T-cell (primary cell): ENCODE measurements at regions not wholly inside any gene's neighbourhood (a gene's known extent, or its start where the extent isn't known, plus 50 kb on each side); places are given as distances from the start of the nearest gene placed in this dataset.

Experiments
- ATAC-seq, 4 experiments: fragments of 200-7000 bp in 3 of 4; fragments of 150-1000 bp in 1 of 4; cut with Tn5 transposase; replicated peaks in 1 of 4; 1 replicate in 3 of 4; 2 replicates in 1 of 4; pipeline ENCODE4 v1.10.0; 2021; ENCODE audit warnings: moderate library complexity in 3 of 4, mild to moderate bottlenecking in 2 of 4, moderate number of reproducible peaks in 1 of 4
- CTCF ChIA-PET, 2 donors: fragments of 300-600 bp; sonication (Branson Sonifier 250); formaldehyde crosslinking; loops; one replicate each; lab custom pipeline; 2022; ENCODE audit warnings: antibody characterized with exemption in 2 of 2; lab: Charles Lee
- POLR2A ChIA-PET, 2 donors: fragments of 300-600 bp; sonication (Branson Sonifier 250); formaldehyde crosslinking; loops; one replicate each; lab custom pipeline; 2022; ENCODE audit warnings: antibody characterized with exemption in 2 of 2; lab: Charles Lee
- DNase-seq, 35 experiments: peaks; one replicate each; pipeline versions ENCODE4 v3.0.0 to v3.0.0-alpha.2; 2013 to 2023
- H3K27ac ChIP-seq: one replicate; pipeline ENCODE4 v1.5.1; 2013; ENCODE audit warnings: low read length
- H3K27me3 ChIP-seq, 2 experiments: replicated peaks in 1 of 2; 1 replicate in 1 of 2; 2 replicates in 1 of 2; pipeline versions ENCODE4 v1.6.1 to v1.7.0; 2013; ENCODE audit warnings: low read length in 1 of 2, mixed read lengths in 1 of 2; ENCODE audit not compliant: control insufficient read depth in 2 of 2, insufficient read depth in 2 of 2; ENCODE audit errors: extremely low read depth in 1 of 2
- H3K36me3 ChIP-seq, 2 donors: 1 replicate in 1 of 2; 2 replicates in 1 of 2; pipeline versions ENCODE4 v1.6.1 to v1.7.0; 2013; ENCODE audit warnings: low read length in 1 of 2; ENCODE audit not compliant: control insufficient read depth in 2 of 2, insufficient read depth in 1 of 2; ENCODE audit errors: extremely low read depth in 1 of 2
- H3K4me1 ChIP-seq, 2 experiments: 1 replicate in 1 of 2; 2 replicates in 1 of 2; pipeline versions ENCODE4 v1.6.1 to v1.7.0; 2013; ENCODE audit warnings: low read length in 2 of 2, mixed read lengths in 1 of 2; ENCODE audit not compliant: insufficient read depth in 2 of 2, control insufficient read depth in 1 of 2; ENCODE audit errors: extremely low read depth in 1 of 2
- H3K4me3 ChIP-seq, 2 donors: 1 replicate in 1 of 2; 2 replicates in 1 of 2; pipeline versions ENCODE4 v1.5.1 to v1.7.0; 2013; ENCODE audit warnings: mild to moderate bottlenecking in 2 of 2, low read length in 1 of 2, moderate library complexity in 1 of 2; ENCODE audit not compliant: control insufficient read depth in 1 of 2; ENCODE audit errors: extremely low read depth in 1 of 2
- H3K9me3 ChIP-seq: 2 replicates; pipeline ENCODE4 v1.7.0; 2013
- H3K27ac Mint-ChIP-seq, 2 donors: one replicate each; pipeline ENCODE4 v1.8.0; 2020 to 2021; ENCODE audit warnings: mild to moderate bottlenecking in 2 of 2, mixed read lengths in 2 of 2
- H3K27me3 Mint-ChIP-seq, 2 donors: one replicate each; pipeline ENCODE4 v1.8.0; 2021 to 2022; ENCODE audit warnings: mixed read lengths in 2 of 2
- H3K36me3 Mint-ChIP-seq: one replicate; pipeline ENCODE4 v1.8.0; 2021; ENCODE audit warnings: mixed read lengths
- H3K4me1 Mint-ChIP-seq, 3 donors: one replicate each; pipeline ENCODE4 v1.8.0; 2020 to 2022; ENCODE audit warnings: mixed read lengths in 3 of 3, mild to moderate bottlenecking in 1 of 3
- H3K4me3 Mint-ChIP-seq, 3 donors: one replicate each; pipeline ENCODE4 v1.8.0; 2020 to 2022; ENCODE audit warnings: mild to moderate bottlenecking in 3 of 3, mixed read lengths in 3 of 3, moderate library complexity in 3 of 3
- H3K9me3 Mint-ChIP-seq, 3 donors: one replicate each; pipeline ENCODE4 v1.8.0; 2020 to 2022; ENCODE audit warnings: mixed read lengths in 3 of 3
- WGBS: methylation state at CpG from one replicate; pipeline ENCODE4 v1.1.5; 2013; ENCODE audit warnings: missing lambda C conversion rate; ENCODE audit not compliant: insufficient coverage; 5-methylcytosine and 5-hydroxymethylcytosine counted together

DNA sequence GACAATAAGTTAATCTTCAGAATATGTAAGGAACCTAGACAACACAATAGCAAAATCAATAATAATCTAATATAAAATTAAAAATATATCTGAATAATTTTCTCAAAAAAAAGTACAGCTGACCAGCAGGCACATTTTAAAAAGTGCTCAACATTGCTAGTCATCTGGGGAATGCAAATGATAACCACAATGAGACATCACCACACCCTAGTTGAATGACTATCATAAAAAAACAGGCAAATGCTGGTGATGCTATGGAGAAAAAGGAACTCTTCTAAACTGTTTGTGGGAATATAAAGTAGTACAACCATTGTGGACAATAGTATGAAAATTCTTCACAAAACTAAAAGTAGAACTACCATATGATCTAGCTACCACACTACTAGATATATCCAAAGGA, 956.9 kb upstream of the NDST4 start:
- H3K4me3 Mint-ChIP-seq: no peak overlapping the region
- Histone ChIP-seq H3K4me3 (no peak overlapping the region), H3K4me1 (no peaks in the 10 kb centered on the region), H3K36me3 (no peaks in the 10 kb centered on the region), H3K27ac (no peak overlapping the region), H3K9me3 (no peaks in the 10 kb centered on the region), H3K27me3 (no peaks in the 10 kb centered on the region)
- no peaks in the 10 kb centered on the region for H3K27me3 Mint-ChIP-seq
- no peak for ATAC-seq
- DNase-seq: no peak
- ChIA-PET CTCF (no interaction called here), POLR2A (no interaction called here)
- no peak overlapping the region for H3K27ac Mint-ChIP-seq
- peaks cover 2 to 9% (median 4%) of the 10 kb centered on the region in 3 donors for H3K9me3 Mint-ChIP-seq
- no peaks in the 10 kb centered on the region for H3K36me3 Mint-ChIP-seq
- no peaks in the 10 kb centered on the region for H3K4me1 Mint-ChIP-seq

DNA sequence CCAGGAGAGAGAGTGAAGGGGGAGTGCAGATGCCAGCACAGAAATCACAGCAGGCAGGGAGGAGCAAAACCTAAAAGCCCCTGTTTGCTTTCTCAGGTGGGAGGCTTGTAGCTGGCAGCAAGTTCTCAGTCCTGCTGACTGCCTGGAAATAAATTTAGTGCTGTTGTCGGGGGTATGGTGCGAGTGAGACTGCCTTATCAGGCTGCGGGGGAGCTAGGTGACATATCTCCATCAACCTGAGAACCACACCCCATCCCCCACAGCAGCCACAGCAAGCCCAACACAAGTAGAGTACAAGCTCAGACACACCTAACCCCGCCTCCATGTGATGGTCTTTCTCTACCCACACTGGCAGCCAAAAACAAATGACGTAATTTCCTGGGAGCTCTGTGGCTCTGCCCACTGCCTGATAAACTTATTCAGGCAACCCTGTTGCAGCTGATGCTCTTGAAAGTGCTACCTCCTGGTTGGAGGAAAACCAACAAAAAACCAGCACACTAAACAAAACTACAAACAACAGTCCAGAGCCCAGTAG, 953.4 kb upstream of the NDST4 start:
- Mint-ChIP-seq H3K4me3 (no peak overlapping the region), H3K27ac (no peak overlapping the region), H3K36me3 (no peaks in the 10 kb centered on the region), H3K27me3 (no peaks in the 10 kb centered on the region), H3K9me3 (peaks cover 4 to 12% (median 5%) of the 10 kb centered on the region in 3 donors), H3K4me1 (no peaks in the 10 kb centered on the region)
- DNase-seq (no peak), ATAC-seq (no peak)
- no peaks in the 10 kb centered on the region for H3K27me3 ChIP-seq
- no peak overlapping the region for H3K27ac ChIP-seq
- WGBS: 81% methylated on average over 5 of the region's 5 CpGs
- ChIA-PET CTCF (no interaction called here), POLR2A (no interaction called here)
- H3K4me3 ChIP-seq: no peak overlapping the region
- H3K9me3 ChIP-seq: no peaks in the 10 kb centered on the region
- H3K4me1 ChIP-seq: no peaks in the 10 kb centered on the region
- no peaks in the 10 kb centered on the region for H3K36me3 ChIP-seq

DNA sequence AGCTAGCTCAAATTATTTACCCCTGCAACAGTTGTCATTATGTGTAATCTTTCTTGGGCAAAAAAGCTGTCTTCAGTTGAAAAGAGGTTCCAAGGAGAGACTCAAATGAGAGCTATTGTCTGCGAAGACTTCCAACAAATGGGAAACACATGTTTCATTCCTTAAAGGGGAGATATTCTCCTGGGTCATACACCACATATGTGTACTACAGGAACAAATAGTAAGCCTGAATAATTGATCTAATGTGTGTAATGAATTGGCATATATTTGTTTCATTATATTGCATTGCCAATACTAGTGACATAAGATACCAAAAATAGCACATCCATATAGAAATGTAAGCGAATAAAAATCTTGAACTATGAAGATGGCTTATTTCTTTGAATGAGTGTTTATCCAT, 950.9 kb upstream of the NDST4 start:
- Histone ChIP-seq H3K27me3 (no peaks in the 10 kb centered on the region), H3K4me1 (no peaks in the 10 kb centered on the region), H3K9me3 (no peaks in the 10 kb centered on the region), H3K36me3 (no peaks in the 10 kb centered on the region), H3K27ac (no peak overlapping the region), H3K4me3 (no peak overlapping the region)
- ChIA-PET CTCF (no interaction called here), POLR2A (no interaction called here)
- H3K4me3 Mint-ChIP-seq: no peak overlapping the region
- no peaks in the 10 kb centered on the region for H3K36me3 Mint-ChIP-seq
- WGBS: no CpG with 5 or more reads among the region's 2 CpGs
- H3K4me1 Mint-ChIP-seq: no peaks in the 10 kb centered on the region
- H3K27ac Mint-ChIP-seq: no peak overlapping the region
- peaks cover 4 to 12% (median 5%) of the 10 kb centered on the region in 3 donors for H3K9me3 Mint-ChIP-seq
- ATAC-seq: no peak
- no peak for DNase-seq
- H3K27me3 Mint-ChIP-seq: no peaks in the 10 kb centered on the region

DNA sequence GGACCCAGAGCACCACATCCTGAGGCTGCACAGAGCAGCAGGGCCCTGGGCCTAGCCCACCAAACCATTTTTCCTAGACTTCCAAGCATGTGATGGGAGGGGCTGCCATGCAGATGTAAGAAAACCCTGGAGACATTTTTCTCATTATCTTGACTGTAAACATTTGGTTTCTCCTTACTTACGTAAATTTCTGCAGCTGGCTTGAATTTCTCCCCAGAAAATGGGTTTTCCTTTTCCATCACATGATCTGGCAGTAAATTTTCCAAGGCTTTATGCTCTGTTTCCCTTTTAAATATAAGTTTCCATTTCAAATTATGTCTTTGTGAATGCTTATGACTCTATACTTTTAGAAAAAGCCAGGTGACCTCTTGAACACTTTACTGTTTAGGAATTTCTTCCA, 945.9 kb upstream of the NDST4 start:
- WGBS: no CpG with 5 or more reads among the region's 1 CpG
- Histone ChIP-seq H3K27ac (no peak overlapping the region), H3K36me3 (no peaks in the 10 kb centered on the region), H3K9me3 (no peaks in the 10 kb centered on the region), H3K4me1 (no peaks in the 10 kb centered on the region), H3K4me3 (no peak overlapping the region), H3K27me3 (no peaks in the 10 kb centered on the region)
- CTCF ChIA-PET: no interaction called here
- H3K9me3 Mint-ChIP-seq: peaks cover 0 to 3% (median 3%) of the 10 kb centered on the region in 3 donors
- H3K36me3 Mint-ChIP-seq: no peaks in the 10 kb centered on the region
- H3K4me1 Mint-ChIP-seq: no peaks in the 10 kb centered on the region
- POLR2A ChIA-PET: no interaction called here
- H3K4me3 Mint-ChIP-seq: no peak overlapping the region
- ATAC-seq: no peak
- DNase-seq: no peak
- no peak overlapping the region for H3K27ac Mint-ChIP-seq
- H3K27me3 Mint-ChIP-seq: no peaks in the 10 kb centered on the region

DNA sequence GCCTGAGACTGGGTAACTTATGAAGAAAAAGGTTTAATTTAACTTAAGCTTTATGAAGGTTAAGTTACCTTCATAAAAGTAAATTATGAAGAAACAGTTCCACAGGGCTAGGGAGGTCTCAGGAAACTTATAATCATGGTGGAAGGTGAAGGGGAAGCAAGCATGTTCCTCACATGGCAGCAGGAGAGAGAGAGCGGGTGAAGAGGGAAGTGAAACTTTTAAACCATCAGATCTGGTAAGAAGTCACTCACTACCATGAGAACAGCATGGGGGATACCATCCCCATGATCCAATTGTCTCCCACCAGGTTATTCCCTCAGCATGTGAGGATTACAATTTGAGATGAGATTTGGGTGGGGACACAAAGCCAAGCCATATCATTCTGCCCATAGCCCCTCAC, 944.7 kb upstream of the NDST4 start:
- Histone ChIP-seq H3K27ac (no peak overlapping the region), H3K4me3 (no peak overlapping the region), H3K4me1 (no peaks in the 10 kb centered on the region), H3K36me3 (no peaks in the 10 kb centered on the region), H3K9me3 (no peaks in the 10 kb centered on the region), H3K27me3 (no peaks in the 10 kb centered on the region)
- no peaks in the 10 kb centered on the region for H3K36me3 Mint-ChIP-seq
- H3K27ac Mint-ChIP-seq: no peak overlapping the region
- H3K4me1 Mint-ChIP-seq: no peaks in the 10 kb centered on the region
- ChIA-PET POLR2A (no interaction called here), CTCF (no interaction called here)
- DNase-seq: no peak
- no peak for ATAC-seq
- H3K9me3 Mint-ChIP-seq: no peaks in the 10 kb centered on the region
- no peaks in the 10 kb centered on the region for H3K27me3 Mint-ChIP-seq
- WGBS: no CpG with 5 or more reads among the region's 1 CpG
- H3K4me3 Mint-ChIP-seq: no peak overlapping the region

DNA sequence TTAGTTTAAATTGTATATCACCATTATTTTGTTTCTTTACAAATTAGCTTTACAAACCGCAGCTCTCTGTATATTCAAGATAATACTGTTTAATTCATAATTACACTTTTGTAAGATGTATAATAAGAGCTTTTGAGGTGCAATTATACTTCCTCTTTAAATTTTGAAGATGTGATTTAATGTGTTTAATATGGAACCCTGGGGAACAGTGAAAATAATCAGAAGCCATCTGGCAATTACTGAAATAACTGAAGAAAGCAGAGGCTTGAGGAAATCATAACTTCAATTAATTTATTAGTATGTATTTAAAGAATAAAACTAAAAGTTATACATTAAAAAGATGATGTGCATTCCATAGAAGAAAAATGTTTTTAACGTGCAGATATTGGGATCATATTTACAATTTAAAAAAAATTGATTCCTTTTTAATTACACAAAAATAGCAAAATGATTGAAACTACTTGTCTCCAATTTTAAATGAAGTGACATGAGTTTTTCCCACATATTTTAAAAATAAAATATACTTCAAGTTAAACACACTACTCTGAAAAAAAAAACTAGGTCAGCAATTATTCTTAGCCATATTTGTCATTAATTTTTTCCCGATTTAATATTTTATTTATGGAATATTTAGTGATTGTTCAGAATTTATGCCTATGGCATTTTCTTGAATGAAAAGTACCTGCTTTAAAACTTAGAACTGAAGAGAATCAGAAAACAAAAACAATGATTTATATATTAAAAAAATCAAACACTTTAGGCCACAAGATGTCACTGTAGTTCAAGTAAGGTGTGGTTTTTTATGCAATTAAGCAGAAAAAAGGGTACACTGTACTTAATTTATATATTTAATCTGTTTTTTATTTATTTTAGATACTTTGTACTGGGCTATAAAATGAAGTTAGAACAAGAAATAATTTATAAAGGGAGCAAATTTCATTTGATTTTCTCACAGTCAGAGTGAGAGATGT, 942.7 kb upstream of the NDST4 start:
- no peak overlapping the region for H3K4me3 Mint-ChIP-seq
- no peaks in the 10 kb centered on the region for H3K4me1 Mint-ChIP-seq
- CTCF ChIA-PET: no interaction called here
- Histone ChIP-seq H3K4me3 (no peak overlapping the region), H3K4me1 (no peaks in the 10 kb centered on the region), H3K36me3 (no peaks in the 10 kb centered on the region), H3K9me3 (no peaks in the 10 kb centered on the region), H3K27ac (no peak overlapping the region), H3K27me3 (no peaks in the 10 kb centered on the region)
- DNase-seq (no peak), ATAC-seq (no peak)
- no peaks in the 10 kb centered on the region for H3K36me3 Mint-ChIP-seq
- no peaks in the 10 kb centered on the region for H3K27me3 Mint-ChIP-seq
- no CpG with 5 or more reads among the region's 3 CpGs for WGBS
- no peak overlapping the region for H3K27ac Mint-ChIP-seq
- no peaks in the 10 kb centered on the region for H3K9me3 Mint-ChIP-seq
- POLR2A ChIA-PET: no interaction called here
